ENCODE measurements at regions not wholly inside any gene's neighbourhood (a gene's known extent, or its start where the extent isn't known, plus 50 kb on each side); places are given as distances from the start of the nearest gene placed in this dataset.
A peak's percentile ranks its signal among the peaks of the same experiment; 100 is the strongest.
"Not testable (repeated sequence)": the region's sequence is repeated elsewhere in the genome, so short reads cannot be mapped to it uniquely, and the experiment has no call there.

GRCh38 chr5:160496784-160497183, 75.1 kb downstream of the PTTG1 start:
- TF ChIP-seq CTCF (IDR thresholded peaks at IDR 0.05; ENCODE audit: low read depth, low read length) = no peak
- in situ Hi-C loops (cut with HindIII; ENCODE audit: low sequenced_read_pairs) = no loop called here
- no peak for DNase-seq (ENCODE audit: low read depth, low spot score)
- no peak overlapping the region for H3K4me3 ChIP-seq (ENCODE audit: low read depth, low read length)

DNA sequence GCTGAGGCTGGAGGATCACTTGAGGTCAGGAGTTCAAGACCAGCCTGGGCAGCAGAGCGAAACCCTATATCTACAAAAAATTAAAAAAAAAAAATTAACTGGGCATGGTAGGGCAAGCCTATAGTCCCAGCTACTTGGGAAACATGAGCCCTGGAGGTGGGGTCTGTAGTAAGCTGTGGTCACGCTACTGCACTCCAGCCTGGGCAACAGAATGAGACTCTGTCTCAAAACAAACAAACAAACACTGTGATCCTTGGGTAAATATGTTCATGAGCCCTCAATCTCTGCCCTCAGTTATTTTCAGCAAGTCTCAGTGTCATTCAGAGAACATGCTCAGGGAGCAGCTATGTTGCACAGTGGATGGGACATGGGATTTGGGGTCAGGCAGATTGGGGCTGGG, 76.2 kb downstream of the PTTG1 start:
- no peak for TF ChIP-seq CTCF (IDR thresholded peaks at IDR 0.05; ENCODE audit: low read depth, low read length)
- no peak overlapping the region for H3K4me3 ChIP-seq (ENCODE audit: low read depth, low read length)
- DNase-seq (ENCODE audit: low read depth, low spot score) = no peak
- in situ Hi-C loops (cut with HindIII; ENCODE audit: low sequenced_read_pairs) = no loop called here

GRCh38 chr5:160498441-160499043, 76.9 kb downstream of the PTTG1 start:
- H3K4me3 ChIP-seq (ENCODE audit: low read depth, low read length); in situ Hi-C loops (cut with HindIII; ENCODE audit: low sequenced_read_pairs); DNase-seq (ENCODE audit: low read depth, low spot score): not testable (repeated sequence)

DNA sequence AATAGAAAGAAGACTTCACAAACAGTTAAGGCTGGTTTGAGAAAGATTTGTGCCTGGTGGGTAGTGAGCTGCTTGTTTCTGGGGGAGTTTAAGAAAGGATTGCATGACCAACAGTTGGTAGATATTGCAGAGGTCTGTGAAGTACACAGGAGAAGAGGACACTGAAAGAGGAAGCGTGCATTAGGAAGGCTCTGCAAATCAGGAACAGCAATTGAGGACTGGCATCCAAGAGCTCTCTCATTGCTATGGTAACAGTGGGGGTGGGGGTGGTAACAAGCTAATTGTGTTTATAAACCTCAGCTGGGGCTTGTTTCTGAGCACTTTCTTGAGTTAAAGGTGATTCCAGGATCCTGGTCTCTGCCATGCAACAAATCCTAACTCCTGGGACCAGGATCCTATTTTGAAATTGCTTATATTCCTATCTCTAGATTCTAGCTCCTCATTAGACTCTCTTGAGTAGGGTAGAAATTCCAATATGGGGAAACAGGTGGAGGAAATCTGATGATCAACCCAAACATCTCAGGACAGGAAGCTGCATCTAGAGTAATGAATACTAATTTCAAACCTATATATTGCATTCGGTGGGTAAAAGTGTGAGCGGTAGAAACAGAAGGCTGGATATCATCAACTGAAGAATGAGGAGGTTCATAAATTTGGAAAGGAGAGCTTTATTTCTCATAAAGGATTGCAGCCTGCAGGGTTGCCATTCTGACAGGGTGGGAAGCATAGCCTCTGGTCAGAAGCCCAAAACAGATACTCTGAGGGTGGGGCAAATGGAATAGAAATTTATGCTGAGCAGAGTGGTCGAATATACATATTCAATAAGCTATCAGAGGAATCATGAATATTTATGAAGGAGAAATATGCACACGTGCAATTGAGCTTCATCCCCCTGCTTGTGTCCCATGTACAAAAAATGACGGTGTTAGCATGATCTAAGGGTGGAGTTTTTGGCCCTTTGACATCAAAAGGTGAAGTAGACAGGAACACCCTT, 79.4 kb downstream of the PTTG1 start:
- in situ Hi-C loops (cut with HindIII; ENCODE audit: low sequenced_read_pairs) = no loop called here
- DNase-seq (ENCODE audit: low read depth, low spot score) = no peak
- H3K4me3 ChIP-seq (ENCODE audit: low read depth, low read length) = no peak overlapping the region
- TF ChIP-seq CTCF (IDR thresholded peaks at IDR 0.05; ENCODE audit: low read depth, low read length) = no peak

DNA sequence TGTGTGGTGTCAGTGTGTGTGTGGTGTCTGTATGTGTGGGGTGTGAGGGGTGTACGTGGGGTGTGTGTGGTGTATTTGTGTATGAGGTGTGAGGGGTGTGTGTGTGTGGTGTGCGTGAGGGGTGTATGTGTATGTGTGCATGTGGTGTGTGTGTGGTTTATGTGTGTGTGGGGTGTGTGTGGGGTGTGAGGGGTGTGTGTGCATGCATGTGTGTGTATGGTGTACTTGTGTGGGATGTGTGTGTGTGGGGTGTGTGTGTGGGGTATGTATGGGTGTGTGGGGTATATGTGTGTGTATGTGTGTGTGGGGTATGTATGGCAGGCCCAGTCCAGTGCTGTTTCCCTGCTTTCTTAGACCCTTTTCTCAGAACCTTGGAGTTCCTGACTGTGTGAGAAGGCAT, 83.3 kb downstream of the PTTG1 start:
- no peak for TF ChIP-seq CTCF (IDR thresholded peaks at IDR 0.05; ENCODE audit: low read depth, low read length)
- in situ Hi-C loops (cut with HindIII; ENCODE audit: low sequenced_read_pairs) = no loop called here
- no peak overlapping the region for H3K4me3 ChIP-seq (ENCODE audit: low read depth, low read length)
- no peak for DNase-seq (ENCODE audit: low read depth, low spot score)

DNA sequence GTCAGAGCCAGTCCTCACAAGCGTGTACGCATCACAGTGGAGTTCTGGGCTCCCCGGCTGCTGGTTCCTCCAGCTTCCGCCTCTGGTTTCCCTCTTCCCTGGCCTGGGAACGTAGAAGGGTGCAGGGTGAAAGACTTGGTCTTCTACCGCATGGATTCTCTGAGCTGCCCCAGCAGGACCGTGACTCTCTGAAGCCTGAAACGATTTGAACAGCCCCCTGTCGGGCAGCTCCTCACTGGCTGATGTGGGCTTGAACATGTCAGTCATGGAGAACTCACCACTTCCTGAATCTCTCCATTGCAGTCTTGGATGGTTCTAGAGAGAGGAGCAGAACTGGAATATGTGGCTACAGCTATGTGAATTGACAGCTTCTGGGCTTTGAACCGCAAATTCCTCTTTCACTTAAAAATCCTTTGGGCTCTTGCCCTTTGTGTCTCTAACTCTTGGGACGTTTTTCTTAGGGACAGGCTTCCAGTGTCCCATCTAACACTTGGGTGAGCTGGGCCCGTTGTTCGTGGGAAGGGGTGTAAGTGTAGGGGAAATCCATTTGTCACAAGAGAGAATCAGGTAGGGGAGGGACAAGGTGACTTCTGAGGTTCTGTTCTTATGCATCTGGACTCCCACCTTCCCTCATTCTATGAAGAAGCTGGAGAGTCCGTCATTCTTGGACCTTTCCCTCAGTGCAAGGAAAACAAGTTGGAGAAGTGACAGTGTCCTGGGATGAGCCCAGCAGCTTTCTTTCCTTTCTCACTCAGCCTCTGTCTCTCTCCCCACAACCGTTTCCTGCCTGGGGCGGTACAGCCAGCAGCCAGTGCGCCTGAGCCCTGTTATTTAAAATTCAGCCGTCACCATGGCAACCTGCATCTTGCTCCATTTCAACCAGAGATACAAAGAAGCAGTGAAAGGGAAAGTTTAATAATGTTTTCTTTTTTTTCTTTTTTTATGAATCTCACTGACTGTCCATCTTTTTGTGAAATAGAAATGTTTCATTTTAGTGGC, 84.7 kb downstream of the PTTG1 start:
- TF ChIP-seq CTCF (IDR thresholded peaks at IDR 0.05; ENCODE audit: low read depth, low read length) = no peak
- DNase-seq (ENCODE audit: low read depth, low spot score) = peak; percentile 57

More for the DNA sequence above, 84.7 kb downstream of the PTTG1 start:
- no peak overlapping the region for H3K4me3 ChIP-seq (ENCODE audit: low read depth, low read length)
- in situ Hi-C loops (cut with HindIII; ENCODE audit: low sequenced_read_pairs) = no loop called here
